GM18870 (cell line): ENCODE measurements at regions not wholly inside any gene's neighbourhood (a gene's known extent, or its start where the extent isn't known, plus 50 kb on each side); places are given as distances from the start of the nearest gene placed in this dataset.
"Not testable (repeated sequence)": the region's sequence is repeated elsewhere in the genome, so short reads cannot be mapped to it uniquely, and the experiment has no call there.

Experiments used
- ATAC-seq: cut with Tn5 transposase; IDR thresholded peaks from one replicate; pipeline ENCODE4 v1.9.1; 2021; ENCODE audit warnings: moderate library complexity; ENCODE audit not compliant: unreplicated experiment

GRCh38 chr9:84501587-84501986, 161.0 kb upstream of the SLC28A3 start:
- no peak for ATAC-seq

GRCh38 chr9:84502066-84502465, 161.5 kb upstream of the SLC28A3 start:
- ATAC-seq = no peak

GRCh38 chr9:84504360-84504759, 163.8 kb upstream of the SLC28A3 start:
- no peak for ATAC-seq

GRCh38 chr9:84511651-84512050, 157.9 kb upstream of the NTRK2 start:
- ATAC-seq = no peak

GRCh38 chr9:84512493-84512892, 157.0 kb upstream of the NTRK2 start:
- ATAC-seq = no peak

GRCh38 chr9:84513473-84513872, 156.1 kb upstream of the NTRK2 start:
- no peak for ATAC-seq

GRCh38 chr9:84513979-84514378, 155.6 kb upstream of the NTRK2 start:
- no peak for ATAC-seq

GRCh38 chr9:84514421-84514820, 155.1 kb upstream of the NTRK2 start:
- ATAC-seq = no peak

DNA sequence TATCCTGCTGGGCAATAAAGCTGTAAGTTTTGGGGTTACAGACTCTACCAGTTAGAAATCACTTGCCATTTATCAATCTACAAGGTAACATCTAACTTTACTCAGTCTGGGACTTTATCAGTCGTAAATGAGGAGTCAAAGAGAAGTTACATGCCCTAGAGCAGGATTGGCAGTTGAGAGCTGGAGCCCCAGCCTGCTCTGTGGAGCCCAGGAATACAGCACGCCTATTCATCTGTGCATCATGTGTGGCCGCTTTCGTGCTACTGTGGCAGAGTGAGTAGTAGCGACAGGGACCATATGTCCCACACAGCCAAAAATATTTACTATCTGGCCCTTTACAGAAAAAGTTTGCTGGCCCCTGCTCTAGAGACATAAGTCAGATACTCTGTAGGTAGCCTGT, 152.5 kb upstream of the NTRK2 start:
- ATAC-seq = no peak

GRCh38 chr9:84519413-84519812, 150.1 kb upstream of the NTRK2 start:
- no peak for ATAC-seq

DNA sequence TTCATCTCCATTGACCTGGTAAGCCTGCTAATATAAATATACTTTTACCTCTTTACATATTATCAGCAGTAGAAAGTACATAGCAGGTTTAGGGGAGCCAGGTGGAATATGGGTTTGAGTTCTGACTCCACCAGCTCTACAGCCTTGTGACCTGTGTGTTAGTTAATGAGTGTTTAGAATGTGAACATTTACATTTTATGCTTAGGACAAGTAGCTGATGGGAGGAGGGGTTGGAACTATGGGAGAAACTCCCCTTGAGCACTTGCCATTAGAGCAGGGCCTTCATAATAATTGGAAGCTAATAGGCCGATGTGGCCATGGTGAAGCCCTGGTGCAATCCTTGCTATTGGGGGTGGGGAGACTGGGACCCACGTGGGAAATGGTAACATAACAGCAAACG, 148.3 kb upstream of the NTRK2 start:
- no peak for ATAC-seq

DNA sequence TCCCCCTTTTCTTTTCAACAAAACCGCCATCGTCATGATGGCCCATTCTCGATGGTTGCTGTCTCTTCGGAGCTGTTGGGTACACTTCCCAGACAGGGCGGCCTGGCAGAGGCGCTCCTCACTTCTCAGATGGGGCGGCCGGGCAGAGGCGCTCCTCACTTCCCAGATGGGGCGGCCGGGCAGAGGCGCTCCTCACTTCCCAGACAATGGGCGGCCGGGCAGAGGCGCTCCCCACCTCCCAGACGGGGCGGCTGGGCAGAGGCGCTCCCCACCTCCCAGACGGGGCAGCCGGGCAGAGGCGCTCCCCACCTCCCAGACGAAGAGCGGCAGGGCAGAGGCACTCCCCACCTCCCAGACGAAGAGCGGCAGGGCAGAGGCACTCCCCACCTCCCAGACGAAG, 143.3 kb upstream of the NTRK2 start:
- ATAC-seq = not testable (repeated sequence)

GRCh38 chr9:84527060-84527720, 142.3 kb upstream of the NTRK2 start:
- not testable (repeated sequence) for ATAC-seq

- ATAC-seq = not testable (repeated sequence)
Observed at GRCh38 chr9:84535973-84536372, 133.6 kb upstream of the NTRK2 start.

DNA sequence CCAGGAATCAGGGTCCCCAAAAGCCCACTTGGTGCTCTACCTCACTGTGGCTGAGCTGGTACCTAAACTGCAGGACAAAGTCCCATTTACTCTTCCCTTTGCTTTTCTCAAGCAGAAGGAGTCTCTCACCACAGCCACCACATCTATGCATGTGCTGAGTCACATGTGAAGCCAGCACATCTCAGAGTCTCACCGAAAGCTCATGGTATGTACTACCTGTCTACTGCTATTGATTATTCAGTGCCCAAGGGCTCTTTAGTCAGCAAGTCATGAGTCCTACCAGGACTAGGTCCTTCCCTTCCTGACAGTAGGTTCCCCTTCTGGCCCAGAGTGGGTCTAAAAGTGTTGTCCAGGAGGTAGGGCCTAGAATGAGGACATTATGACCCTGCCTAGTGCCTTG, 130.7 kb upstream of the NTRK2 start:
- no peak for ATAC-seq

- ATAC-seq = no peak
Observed at GRCh38 chr9:84542554-84542953, 127.0 kb upstream of the NTRK2 start.

DNA sequence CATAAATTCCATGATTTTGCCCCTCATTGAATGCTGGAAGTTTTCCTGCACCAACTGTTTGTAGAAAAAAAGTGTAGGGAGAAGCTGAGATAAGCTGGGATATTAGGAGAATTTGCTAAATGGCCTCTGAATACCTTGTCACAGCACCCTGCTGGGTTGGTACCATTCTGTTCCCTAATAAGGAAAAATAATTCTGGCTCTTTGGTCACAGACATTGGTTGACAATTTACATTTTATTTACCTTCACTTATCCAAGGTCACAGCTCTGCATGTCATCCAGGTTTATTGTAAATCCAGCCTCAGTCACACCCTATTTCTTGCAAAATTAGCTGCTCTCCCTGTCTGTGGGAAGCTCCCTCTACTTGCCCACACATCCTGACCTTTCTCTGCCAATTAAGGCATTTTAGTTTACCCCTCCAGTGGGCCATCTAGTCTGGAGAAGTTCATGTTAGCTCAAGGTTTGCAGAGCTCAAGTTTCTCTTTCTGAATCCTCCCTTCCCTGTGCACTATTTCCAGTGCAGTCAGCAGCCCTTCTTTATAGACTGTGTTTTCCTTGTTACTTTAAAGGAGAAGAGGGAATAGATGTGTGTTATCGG, 115.4 kb upstream of the NTRK2 start:
- no peak for ATAC-seq

- no peak for ATAC-seq
Observed at GRCh38 chr9:84556556-84556955, 113.0 kb upstream of the NTRK2 start.

DNA sequence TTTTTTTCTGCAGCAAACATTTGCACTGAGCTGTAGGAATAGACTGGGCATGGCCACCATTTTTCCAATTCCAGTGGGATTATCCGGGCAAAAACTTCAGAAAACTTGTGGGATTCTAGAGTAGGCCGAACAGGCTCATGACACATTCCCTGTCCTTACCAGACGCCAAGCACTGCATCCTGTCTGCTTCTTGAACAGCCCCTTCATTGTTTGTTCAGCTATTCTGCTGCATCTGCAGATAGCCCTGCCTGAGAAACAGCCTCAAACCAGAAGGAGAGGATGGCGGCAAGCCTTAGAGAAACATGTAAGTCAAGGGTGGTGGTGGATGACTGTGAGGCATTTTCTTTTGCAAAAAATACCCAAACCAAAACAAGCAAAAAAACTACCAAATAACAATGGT, 111.8 kb upstream of the NTRK2 start:
- ATAC-seq = no peak

- no peak for ATAC-seq
Observed at GRCh38 chr9:84563691-84564090, 105.8 kb upstream of the NTRK2 start.

DNA sequence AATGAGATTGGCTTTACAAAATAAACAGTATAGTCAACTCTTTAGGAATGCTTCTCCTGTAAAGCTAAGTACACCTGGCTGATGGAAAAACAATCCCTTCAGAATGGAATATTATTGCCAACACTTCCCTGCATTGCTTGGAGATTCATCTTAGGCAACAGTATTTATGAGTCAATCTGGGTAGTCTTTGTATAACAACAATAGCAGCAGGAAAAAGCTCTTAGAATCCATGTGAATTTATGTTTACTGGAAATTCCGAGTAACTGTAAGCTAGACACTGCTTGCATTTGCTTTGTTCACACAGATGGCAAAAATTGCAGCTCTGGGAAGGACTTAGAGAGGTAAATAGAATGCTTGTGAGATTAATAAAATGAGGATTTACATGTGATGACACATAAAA, 101.7 kb upstream of the NTRK2 start:
- ATAC-seq = no peak

DNA sequence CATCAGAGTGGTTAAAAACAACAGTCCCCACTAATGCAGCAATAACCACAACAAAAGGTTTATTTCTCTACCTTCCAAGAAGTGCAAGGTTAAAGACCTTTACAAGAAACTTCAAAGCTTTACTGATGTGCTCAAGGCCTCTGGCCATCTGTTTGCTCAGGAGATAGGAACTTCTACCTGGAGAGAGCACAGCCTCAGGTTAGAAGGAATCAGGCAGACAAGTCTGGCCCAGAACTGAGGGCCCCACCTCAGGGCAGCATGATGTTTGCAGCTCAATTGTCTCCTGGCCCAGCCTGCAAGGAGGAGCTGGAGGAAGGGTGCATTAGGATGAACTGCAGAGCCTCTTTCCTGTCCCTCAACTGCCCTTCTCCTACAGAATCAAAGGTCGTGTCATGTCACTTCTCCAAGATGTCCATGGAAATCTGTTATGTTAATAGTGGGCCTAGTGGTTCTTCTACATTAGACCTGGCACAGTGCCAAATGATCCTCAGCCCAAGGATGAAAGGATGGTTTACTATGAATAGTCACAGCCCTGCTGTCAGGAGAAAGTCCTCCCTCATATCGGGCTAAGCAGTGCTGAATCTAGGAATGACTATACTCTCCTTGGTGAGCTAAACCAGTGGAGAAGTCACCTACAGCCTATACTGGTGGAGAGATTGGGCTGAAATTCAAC, 98.9 kb upstream of the NTRK2 start:
- no peak for ATAC-seq
